ENCODE measurements at regions not wholly inside any gene's neighbourhood (a gene's known extent, or its start where the extent isn't known, plus 50 kb on each side); places are given as distances from the start of the nearest gene placed in this dataset.

GRCh38 chr5:169440107-169440705, 139.3 kb upstream of the SLIT3 start:
- DNase-seq (ENCODE audit: low spot score) = no peak
- TF ChIP-seq CTCF (IDR thresholded peaks at IDR 0.05) = no peak
- Histone ChIP-seq H3K4me3 (no peak overlapping the region), H3K27ac (peak overlapping the region; percentile 8 to 30)

DNA sequence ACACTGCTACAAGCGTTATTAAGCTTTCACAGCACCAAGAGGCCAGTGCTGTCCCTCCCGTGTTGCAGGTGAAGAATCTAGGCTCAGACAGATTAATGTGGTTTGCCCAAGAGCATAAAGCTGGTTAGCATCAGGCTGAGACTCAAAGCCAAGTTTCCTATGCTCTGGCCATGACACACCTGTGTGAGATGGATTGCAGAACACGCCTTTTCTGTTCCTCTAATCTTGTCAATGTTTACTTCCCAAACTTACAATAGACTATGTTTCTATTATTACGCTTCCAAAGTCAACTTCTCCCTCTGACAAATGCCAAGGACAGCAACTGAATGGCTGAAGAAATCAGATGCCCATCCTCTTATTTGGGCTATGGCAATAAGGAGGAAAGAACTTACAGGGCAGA, 138.4 kb upstream of the SLIT3 start:
- H3K27ac ChIP-seq = peak overlapping the region in 1 of 2 donors; percentile 16
- DNase-seq (ENCODE audit: low spot score) = no peak

DNA sequence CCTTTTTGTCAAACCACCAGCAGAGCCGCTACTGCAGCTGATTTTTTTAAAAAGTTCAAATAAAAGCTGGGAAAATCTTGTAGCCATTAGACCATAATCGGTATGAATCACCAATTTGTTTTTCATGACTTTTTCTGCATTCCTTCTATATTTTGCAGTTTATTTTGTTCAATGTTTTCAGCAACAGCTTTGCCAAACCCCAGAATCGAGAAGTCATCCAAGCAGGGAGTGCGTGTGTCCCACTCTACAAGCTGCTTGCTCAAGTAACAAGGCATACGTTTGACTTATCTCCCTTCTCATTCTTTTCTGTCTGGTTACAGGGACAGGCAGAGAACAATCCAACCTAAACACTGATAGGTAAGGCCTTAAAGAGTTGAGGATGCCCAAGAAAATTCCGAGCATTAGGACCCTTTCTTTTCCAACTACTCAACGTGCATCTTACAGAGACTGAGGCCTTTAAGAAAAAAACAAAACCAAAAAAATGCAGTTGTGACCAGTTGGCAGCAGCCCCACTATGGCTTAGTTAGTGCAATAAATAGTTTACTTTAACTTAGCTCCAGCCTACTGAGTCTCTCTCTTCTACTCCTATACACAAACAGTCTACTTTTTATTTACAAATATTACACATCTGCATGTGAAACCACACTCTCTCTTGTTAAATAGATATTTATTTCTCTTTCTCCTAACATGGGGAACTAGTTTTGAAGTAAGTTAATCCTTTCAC, 134.7 kb upstream of the SLIT3 start:
- Histone ChIP-seq H3K27ac (peak overlapping the region in 1 of 2 donors; percentile 34), H3K4me3 (no peak overlapping the region)
- DNase-seq (ENCODE audit: low spot score) = no peak
- TF ChIP-seq CTCF (IDR thresholded peaks at IDR 0.05) = no peak

More for the DNA sequence above, 138.4 kb upstream of the SLIT3 start:
- TF ChIP-seq CTCF (IDR thresholded peaks at IDR 0.05) = no peak
- H3K4me3 ChIP-seq = no peak overlapping the region

- TF ChIP-seq CTCF (IDR thresholded peaks at IDR 0.05) = no peak
- peak overlapping the region in 1 of 2 donors; percentile 76 for H3K27ac ChIP-seq
- no peak for DNase-seq (ENCODE audit: low spot score)
- H3K4me3 ChIP-seq = no peak overlapping the region
Observed at GRCh38 chr5:169433221-169433651, 132.3 kb upstream of the SLIT3 start.

- Histone ChIP-seq H3K4me3 (no peak overlapping the region), H3K27ac (peak overlapping the region in 1 of 2 donors; percentile 57)
- no peak for TF ChIP-seq CTCF (IDR thresholded peaks at IDR 0.05)
- no peak for DNase-seq (ENCODE audit: low spot score)
Observed at GRCh38 chr5:169431386-169431785, 130.4 kb upstream of the SLIT3 start.

DNA sequence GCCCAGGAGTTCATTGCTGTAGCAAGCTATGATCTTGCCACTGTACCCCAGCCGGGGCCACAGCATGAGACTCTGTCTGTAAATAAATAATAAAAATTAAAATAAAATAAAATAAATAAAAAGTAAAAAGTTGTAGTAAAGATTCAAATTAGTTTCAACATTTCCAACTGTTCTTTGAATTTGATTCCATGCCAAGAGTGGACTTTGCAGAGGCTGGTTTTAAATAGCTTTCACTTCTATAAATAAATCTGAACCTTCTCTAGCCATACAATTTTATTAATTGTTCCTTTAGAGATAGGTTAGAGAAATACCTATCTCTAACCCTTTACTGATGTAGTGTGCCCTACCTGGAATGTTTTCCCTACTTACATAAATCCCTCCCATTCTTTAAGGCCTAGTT, 129.7 kb upstream of the SLIT3 start:
- no peak overlapping the region for H3K4me3 ChIP-seq
- no peak for DNase-seq (ENCODE audit: low spot score)
- no peak for TF ChIP-seq CTCF (IDR thresholded peaks at IDR 0.05)
- H3K27ac ChIP-seq = peak overlapping the region in 1 of 2 donors; percentile 57

- H3K4me3 ChIP-seq = no peak overlapping the region
- TF ChIP-seq CTCF (IDR thresholded peaks at IDR 0.05) = no peak
- H3K27ac ChIP-seq = peak overlapping the region; percentile 34 to 49
- DNase-seq (ENCODE audit: low spot score) = no peak
Observed at GRCh38 chr5:169429044-169429443, 128.1 kb upstream of the SLIT3 start.

Measured in coronary artery (tissue), 2 donors.